ENCODE measurements at regions not wholly inside any gene's neighbourhood (a gene's known extent, or its start where the extent isn't known, plus 50 kb on each side); places are given as distances from the start of the nearest gene placed in this dataset.

DNA sequence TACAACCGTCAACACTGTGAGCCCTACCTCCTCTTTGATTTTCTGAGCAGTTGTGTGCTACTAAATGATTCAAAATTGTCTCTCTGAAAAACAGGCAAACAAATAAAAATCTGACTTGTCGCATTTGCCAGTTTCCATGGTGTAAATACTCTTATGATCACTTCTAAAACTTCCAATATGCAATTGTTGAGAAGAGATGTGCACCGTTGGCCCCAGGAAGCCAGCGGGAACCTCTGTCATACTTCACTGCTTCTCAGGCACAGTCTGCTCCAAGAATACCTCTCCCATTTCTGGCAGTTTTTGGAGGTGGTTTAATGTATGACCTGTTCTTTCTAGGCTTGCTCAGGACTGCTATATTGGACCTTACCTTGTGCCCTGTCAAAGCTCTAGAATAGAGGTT is 196.0 kb upstream of the NCAM2 start:
- Histone ChIP-seq H3K4me3 (no peak overlapping the region), H3K27ac (no peak overlapping the region), H3K4me1 (no peaks in the 10 kb centered on the region), H3K9me3 (no peaks in the 10 kb centered on the region), H3K36me3 (no peaks in the 10 kb centered on the region), H3K27me3 (no peaks in the 10 kb centered on the region)
- TF ChIP-seq POLR2A (IDR thresholded peaks at IDR 0.05) (no peak), POLR2AphosphoS5 (IDR thresholded peaks at IDR 0.05) (no peak), EP300 (IDR thresholded peaks at IDR 0.05) (no peak)
- TF ChIP-seq, protein P1, sequence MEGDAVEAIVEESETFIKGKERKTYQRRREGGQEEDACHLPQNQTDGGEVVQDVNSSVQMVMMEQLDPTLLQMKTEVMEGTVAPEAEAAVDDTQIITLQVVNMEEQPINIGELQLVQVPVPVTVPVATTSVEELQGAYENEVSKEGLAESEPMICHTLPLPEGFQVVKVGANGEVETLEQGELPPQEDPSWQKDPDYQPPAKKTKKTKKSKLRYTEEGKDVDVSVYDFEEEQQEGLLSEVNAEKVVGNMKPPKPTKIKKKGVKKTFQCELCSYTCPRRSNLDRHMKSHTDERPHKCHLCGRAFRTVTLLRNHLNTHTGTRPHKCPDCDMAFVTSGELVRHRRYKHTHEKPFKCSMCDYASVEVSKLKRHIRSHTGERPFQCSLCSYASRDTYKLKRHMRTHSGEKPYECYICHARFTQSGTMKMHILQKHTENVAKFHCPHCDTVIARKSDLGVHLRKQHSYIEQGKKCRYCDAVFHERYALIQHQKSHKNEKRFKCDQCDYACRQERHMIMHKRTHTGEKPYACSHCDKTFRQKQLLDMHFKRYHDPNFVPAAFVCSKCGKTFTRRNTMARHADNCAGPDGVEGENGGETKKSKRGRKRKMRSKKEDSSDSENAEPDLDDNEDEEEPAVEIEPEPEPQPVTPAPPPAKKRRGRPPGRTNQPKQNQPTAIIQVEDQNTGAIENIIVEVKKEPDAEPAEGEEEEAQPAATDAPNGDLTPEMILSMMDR (IDR thresholded peaks at IDR 0.05) = no peak
- WGBS, 2 donors (ENCODE audit: low coverage in 1 of 2) = 89 to 95% methylated on average over 2 to 4 of the region's 4 CpGs
- no peak for ATAC-seq

DNA sequence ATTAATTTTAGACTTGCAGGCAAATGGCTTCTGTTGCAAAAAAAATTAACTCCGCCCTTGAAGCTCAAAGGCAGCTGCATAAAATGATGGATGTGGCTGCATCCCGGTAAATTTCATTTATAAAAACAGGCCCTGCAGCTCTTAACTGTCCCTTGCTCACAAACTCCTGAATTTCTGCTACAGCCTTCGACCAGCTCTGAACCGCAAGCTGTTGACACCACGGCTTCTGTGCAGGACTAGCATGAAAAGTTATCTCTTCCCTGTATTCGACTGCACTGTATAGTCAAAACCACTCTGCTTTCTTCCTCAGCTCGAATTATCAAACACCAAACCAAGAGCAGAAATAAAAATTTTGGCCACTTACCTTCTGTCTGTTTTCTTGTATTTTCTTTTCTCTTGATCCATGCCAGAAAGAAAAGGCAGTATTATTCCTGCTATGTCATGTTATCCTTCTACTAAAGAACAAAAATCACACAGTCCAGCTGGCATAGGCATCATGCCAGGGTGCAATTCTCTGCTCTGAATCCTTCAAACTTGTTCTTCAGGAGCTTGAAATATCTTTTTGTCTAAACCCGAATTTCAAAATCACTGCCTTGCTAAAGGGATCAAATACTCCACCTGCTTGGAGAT is 195.5 kb upstream of the NCAM2 start:
- H3K36me3 ChIP-seq = no peaks in the 10 kb centered on the region
- no peaks in the 10 kb centered on the region for H3K27me3 ChIP-seq
- no peak overlapping the region for H3K4me3 ChIP-seq
- no peaks in the 10 kb centered on the region for H3K9me3 ChIP-seq
- TF ChIP-seq, protein P1 (IDR thresholded peaks at IDR 0.05) = no peak
- TF ChIP-seq POLR2A (IDR thresholded peaks at IDR 0.05) = no peak
- TF ChIP-seq POLR2AphosphoS5 (IDR thresholded peaks at IDR 0.05) = no peak
- no peak for TF ChIP-seq EP300 (IDR thresholded peaks at IDR 0.05)
- no peak overlapping the region for H3K27ac ChIP-seq
- H3K4me1 ChIP-seq = no peaks in the 10 kb centered on the region
- WGBS, 2 donors (ENCODE audit: low coverage in 1 of 2) = 70 to 78% methylated on average over 8 of the region's 8 CpGs
- no peak for ATAC-seq

DNA sequence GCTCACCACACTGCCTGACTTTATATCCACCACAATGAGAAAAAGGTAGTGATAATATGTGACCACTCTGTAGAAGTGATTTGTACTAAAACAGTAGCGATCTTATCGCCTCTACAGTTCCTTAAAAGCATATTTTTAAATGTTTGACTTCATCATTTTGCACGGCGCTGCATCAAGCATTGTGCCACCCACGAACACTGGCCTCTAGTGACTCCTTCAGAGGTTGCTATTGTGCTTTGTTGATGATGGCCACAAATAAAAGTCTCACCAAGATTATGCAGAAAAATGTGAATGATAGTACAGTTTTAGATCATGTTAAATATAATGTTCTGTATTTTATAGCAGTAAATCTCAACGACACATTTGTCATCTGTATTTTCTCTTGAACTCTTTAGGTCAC is 186.5 kb upstream of the NCAM2 start:
- Histone ChIP-seq H3K27ac (no peak overlapping the region), H3K4me3 (no peak overlapping the region), H3K36me3 (no peaks in the 10 kb centered on the region), H3K27me3 (no peaks in the 10 kb centered on the region), H3K9me3 (no peaks in the 10 kb centered on the region), H3K4me1 (no peaks in the 10 kb centered on the region)
- ATAC-seq = no peak
- no peak for TF ChIP-seq POLR2AphosphoS5 (IDR thresholded peaks at IDR 0.05)
- TF ChIP-seq POLR2A (IDR thresholded peaks at IDR 0.05) = no peak
- no peak for TF ChIP-seq EP300 (IDR thresholded peaks at IDR 0.05)
- TF ChIP-seq, protein P1 (IDR thresholded peaks at IDR 0.05) = no peak
- 82 to 84% methylated on average over 5 to 6 of the region's 6 CpGs for WGBS, 2 donors (ENCODE audit: low coverage in 1 of 2)

DNA sequence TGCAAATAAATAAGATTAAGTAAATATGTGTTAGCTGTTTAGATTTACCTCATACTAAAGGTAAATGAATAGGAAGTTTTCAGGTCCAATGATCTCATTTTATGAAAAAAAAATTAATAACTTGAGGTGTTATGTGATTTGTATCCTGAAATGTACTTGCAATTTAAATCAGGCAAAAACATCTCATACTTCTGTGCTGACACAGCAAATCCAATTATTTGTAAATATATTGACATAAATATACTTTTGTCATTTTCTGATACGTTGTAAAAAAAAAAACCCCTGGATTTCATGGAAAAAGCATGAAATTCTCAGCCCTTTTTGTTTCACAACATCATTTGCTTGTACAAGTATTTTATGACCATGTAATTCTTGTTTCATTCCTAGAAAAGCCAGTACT is 184.1 kb upstream of the NCAM2 start:
- H3K9me3 ChIP-seq = no peaks in the 10 kb centered on the region
- no peaks in the 10 kb centered on the region for H3K4me1 ChIP-seq
- no peak overlapping the region for H3K27ac ChIP-seq
- ATAC-seq = no peak
- WGBS, 2 donors (ENCODE audit: low coverage in 1 of 2) = 77 to 87% methylated on average over 1 of the region's 1 CpG
- H3K36me3 ChIP-seq = no peaks in the 10 kb centered on the region
- no peak overlapping the region for H3K4me3 ChIP-seq
- no peaks in the 10 kb centered on the region for H3K27me3 ChIP-seq
- no peak for TF ChIP-seq POLR2A (IDR thresholded peaks at IDR 0.05)
- TF ChIP-seq, protein P1 (IDR thresholded peaks at IDR 0.05) = no peak
- TF ChIP-seq POLR2AphosphoS5 (IDR thresholded peaks at IDR 0.05) = no peak
- TF ChIP-seq EP300 (IDR thresholded peaks at IDR 0.05) = no peak

DNA sequence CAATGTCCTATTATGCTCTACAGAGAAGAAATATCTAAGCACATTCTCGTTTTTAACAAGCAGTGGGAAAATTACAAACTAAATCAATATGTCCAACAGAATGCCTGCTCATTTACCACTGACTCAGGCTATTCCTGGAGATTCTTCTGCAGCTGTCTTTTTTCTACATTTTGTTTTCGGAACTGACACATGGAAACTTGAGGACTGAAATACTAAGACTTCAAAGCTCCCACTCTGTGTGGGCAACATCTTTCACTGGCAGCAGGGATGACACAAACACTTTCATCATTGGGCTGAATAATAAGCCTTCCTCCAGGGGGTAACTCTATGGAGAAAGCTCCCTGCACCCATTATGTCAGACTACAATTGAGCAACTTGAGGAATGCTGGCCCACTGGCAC is 175.5 kb upstream of the NCAM2 start:
- ATAC-seq = no peak
- 35 to 45% methylated on average over 2 of the region's 2 CpGs for WGBS, 2 donors (ENCODE audit: low coverage in 1 of 2)
- Histone ChIP-seq H3K9me3 (no peaks in the 10 kb centered on the region), H3K27me3 (no peaks in the 10 kb centered on the region), H3K4me3 (no peak overlapping the region), H3K4me1 (no peaks in the 10 kb centered on the region), H3K36me3 (no peaks in the 10 kb centered on the region), H3K27ac (no peak overlapping the region)
- TF ChIP-seq POLR2AphosphoS5 (IDR thresholded peaks at IDR 0.05) = no peak
- TF ChIP-seq POLR2A (IDR thresholded peaks at IDR 0.05) = no peak
- TF ChIP-seq, protein P1 (IDR thresholded peaks at IDR 0.05) = no peak
- no peak for TF ChIP-seq EP300 (IDR thresholded peaks at IDR 0.05)

All from gastroesophageal sphincter (tissue), 4 donors.